DOHH2 (cell line): ENCODE measurements at regions not wholly inside any gene's neighbourhood (a gene's known extent, or its start where the extent isn't known, plus 50 kb on each side); places are given as distances from the start of the nearest gene placed in this dataset.

Experiments used
- H3F3A ChIP-seq: fragments of 200-600 bp; sonication (generic), shearing (Covaris generic); 2 replicates; pipeline ENCODE4 v1.6.0; 2016; ENCODE audit warnings: antibody characterized with exemption, mild to moderate bottlenecking; ENCODE audit not compliant: control insufficient read depth, insufficient read depth
- H3K27ac ChIP-seq: fragments of 200-600 bp; sonication (generic); 2 replicates; pipeline ENCODE4 v1.5.1; 2014; ENCODE audit warnings: low read depth, mild to moderate bottlenecking, low read length, moderate library complexity
- H3K27me3 ChIP-seq: fragments of 200-600 bp; sonication (generic); 2 replicates; pipeline ENCODE4 v1.6.1; 2014; ENCODE audit warnings: mild to moderate bottlenecking, low read length, mixed read lengths; ENCODE audit not compliant: control insufficient read depth
- H3K36me3 ChIP-seq: fragments of 200-600 bp; sonication (generic); 2 replicates; pipeline ENCODE4 v1.6.1; 2014; ENCODE audit warnings: mild to moderate bottlenecking, low read length, moderate library complexity, mixed read lengths; ENCODE audit not compliant: control insufficient read depth
- H3K4me1 ChIP-seq: fragments of 200-600 bp; sonication (generic); 2 replicates; pipeline ENCODE4 v1.6.1; 2014; ENCODE audit warnings: mild to moderate bottlenecking, low read length, mixed read lengths; ENCODE audit not compliant: control insufficient read depth
- H3K4me2 ChIP-seq: fragments of 200-600 bp; sonication (generic); 2 replicates; pipeline ENCODE4 v1.6.0; 2014; ENCODE audit warnings: mild to moderate bottlenecking, low read length, moderate library complexity
- H3K4me3 ChIP-seq: fragments of 200-600 bp; sonication (generic); 2 replicates; pipeline ENCODE4 v1.5.1; 2014; ENCODE audit warnings: mild to moderate bottlenecking, low read length, mixed read lengths
- H3K79me2 ChIP-seq: fragments of 200-600 bp; sonication (generic); 2 replicates; pipeline ENCODE4 v1.6.1; 2014; ENCODE audit warnings: mild to moderate bottlenecking, low read length, mixed read lengths; ENCODE audit not compliant: control insufficient read depth
- H3K9me2 ChIP-seq: fragments of 200-600 bp; sonication (generic); replicated peaks from 2 replicates; pipeline ENCODE4 v1.6.1; 2014; ENCODE audit warnings: mild to moderate bottlenecking, low read length, mixed read lengths; ENCODE audit not compliant: control insufficient read depth
- H3K9me3 ChIP-seq: fragments of 200-600 bp; sonication (generic); 2 replicates; pipeline ENCODE4 v1.6.1; 2014; ENCODE audit warnings: antibody characterized with exemption, low read length, mixed read lengths; ENCODE audit not compliant: control insufficient read depth, insufficient read depth
- H4K20me1 ChIP-seq: fragments of 200-600 bp; sonication (generic); 2 replicates; pipeline ENCODE4 v1.6.0; 2014; ENCODE audit warnings: low read depth, mild to moderate bottlenecking, antibody characterized with exemption, low read length, moderate library complexity; ENCODE audit not compliant: control insufficient read depth, insufficient read depth
- EZH2phosphoT487 ChIP-seq: fragments of 200-600 bp; sonication (generic); IDR thresholded peaks from 2 replicates; pipeline ENCODE4 v1.6.1; 2017; ENCODE audit warnings: borderline replicate concordance, mild to moderate bottlenecking, antibody characterized with exemption, low read length, moderate library complexity, mixed read lengths
- TF ChIP-seq, protein P1 (sequence below): fragments of 200-600 bp; sonication (generic); IDR thresholded peaks from one replicate; pipeline ENCODE4 v1.5.1; 2014; ENCODE audit warnings: antibody characterized with exemption, mild to moderate bottlenecking, low read depth, low read length; ENCODE audit not compliant: poor library complexity, severe bottlenecking

DNA sequence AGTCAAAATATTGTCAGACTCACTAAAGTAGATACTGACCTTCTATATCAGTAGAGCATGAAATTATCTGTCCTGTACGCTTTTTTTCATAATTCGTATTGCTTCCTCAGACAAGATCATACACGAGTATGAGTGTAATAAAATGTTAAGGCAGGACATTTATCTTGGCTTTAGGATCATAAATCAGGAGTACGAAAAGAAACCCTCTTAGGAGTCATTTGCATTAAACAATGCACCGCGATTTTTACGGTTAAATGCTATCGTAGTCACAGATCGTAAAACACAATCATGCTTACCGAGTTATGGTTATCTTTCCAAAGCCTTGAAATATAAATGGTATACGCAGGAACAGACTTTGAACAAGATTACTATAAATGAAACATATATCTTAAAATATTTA, 510.3 kb upstream of the ROBO1 start:
- no peaks in the 10 kb centered on the region for H3K9me2 ChIP-seq
- H3K9me3 ChIP-seq = no peaks in the 10 kb centered on the region
- no peak overlapping the region for H3K4me3 ChIP-seq
- no peaks in the 10 kb centered on the region for H3K79me2 ChIP-seq
- no peak overlapping the region for H3K27ac ChIP-seq
- no peaks in the 10 kb centered on the region for H3K27me3 ChIP-seq
- TF ChIP-seq, protein P1, sequence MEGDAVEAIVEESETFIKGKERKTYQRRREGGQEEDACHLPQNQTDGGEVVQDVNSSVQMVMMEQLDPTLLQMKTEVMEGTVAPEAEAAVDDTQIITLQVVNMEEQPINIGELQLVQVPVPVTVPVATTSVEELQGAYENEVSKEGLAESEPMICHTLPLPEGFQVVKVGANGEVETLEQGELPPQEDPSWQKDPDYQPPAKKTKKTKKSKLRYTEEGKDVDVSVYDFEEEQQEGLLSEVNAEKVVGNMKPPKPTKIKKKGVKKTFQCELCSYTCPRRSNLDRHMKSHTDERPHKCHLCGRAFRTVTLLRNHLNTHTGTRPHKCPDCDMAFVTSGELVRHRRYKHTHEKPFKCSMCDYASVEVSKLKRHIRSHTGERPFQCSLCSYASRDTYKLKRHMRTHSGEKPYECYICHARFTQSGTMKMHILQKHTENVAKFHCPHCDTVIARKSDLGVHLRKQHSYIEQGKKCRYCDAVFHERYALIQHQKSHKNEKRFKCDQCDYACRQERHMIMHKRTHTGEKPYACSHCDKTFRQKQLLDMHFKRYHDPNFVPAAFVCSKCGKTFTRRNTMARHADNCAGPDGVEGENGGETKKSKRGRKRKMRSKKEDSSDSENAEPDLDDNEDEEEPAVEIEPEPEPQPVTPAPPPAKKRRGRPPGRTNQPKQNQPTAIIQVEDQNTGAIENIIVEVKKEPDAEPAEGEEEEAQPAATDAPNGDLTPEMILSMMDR = no peak
- TF ChIP-seq EZH2phosphoT487 = no peak
- no peaks in the 10 kb centered on the region for H3K36me3 ChIP-seq
- H3K4me2 ChIP-seq = no peak overlapping the region
- H3F3A ChIP-seq = no peaks in the 10 kb centered on the region
- no peaks in the 10 kb centered on the region for H4K20me1 ChIP-seq
- no peaks in the 10 kb centered on the region for H3K4me1 ChIP-seq

- Histone ChIP-seq H3K9me3 (no peaks in the 10 kb centered on the region), H3K4me1 (no peaks in the 10 kb centered on the region), H3F3A (no peaks in the 10 kb centered on the region), H3K4me2 (no peak overlapping the region), H3K9me2 (no peaks in the 10 kb centered on the region), H3K27ac (no peak overlapping the region), H3K36me3 (no peaks in the 10 kb centered on the region), H3K79me2 (no peaks in the 10 kb centered on the region), H4K20me1 (no peaks in the 10 kb centered on the region), H3K4me3 (no peak overlapping the region), H3K27me3 (no peaks in the 10 kb centered on the region)
- TF ChIP-seq, protein P1 = no peak
- TF ChIP-seq EZH2phosphoT487 = no peak
These were observed 507.3 kb upstream of the ROBO1 start for GRCh38 chr3:80275120-80275519.

- no peak overlapping the region for H3K4me2 ChIP-seq
These were observed 495.5 kb upstream of the ROBO1 start for GRCh38 chr3:80263260-80263659.

More at GRCh38 chr3:80263260-80263659, 495.5 kb upstream of the ROBO1 start:
- Histone ChIP-seq H3K79me2 (no peaks in the 10 kb centered on the region), H3K4me1 (no peaks in the 10 kb centered on the region), H3K27me3 (no peaks in the 10 kb centered on the region), H3K27ac (no peak overlapping the region), H3K36me3 (no peaks in the 10 kb centered on the region), H3K9me2 (no peaks in the 10 kb centered on the region), H3K9me3 (no peaks in the 10 kb centered on the region), H4K20me1 (no peaks in the 10 kb centered on the region), H3F3A (no peaks in the 10 kb centered on the region), H3K4me3 (no peak overlapping the region)
- TF ChIP-seq, protein P1 = no peak
- TF ChIP-seq EZH2phosphoT487 = no peak
